Testis (tissue), 2 donors: ENCODE measurements at regions not wholly inside any gene's neighbourhood (a gene's known extent, or its start where the extent isn't known, plus 50 kb on each side); places are given as distances from the start of the nearest gene placed in this dataset.

ENCODE experiments used
- DNase-seq: peaks from one replicate; pipeline ENCODE4 v3.0.0-alpha.2; 2019
- H3K27ac ChIP-seq, 2 donors: fragments of 200-600 bp; sonication (generic); one replicate each; pipeline ENCODE4 v1.5.1; 2019
- H3K27me3 ChIP-seq: fragments of 200-600 bp; sonication (generic); one replicate; pipeline ENCODE4 v1.5.1; 2019
- H3K36me3 ChIP-seq: fragments of 200-600 bp; sonication (generic); one replicate; pipeline ENCODE4 v1.5.1; 2017; ENCODE audit warnings: low read depth; ENCODE audit errors: missing control alignments
- H3K4me1 ChIP-seq: fragments of 200-600 bp; sonication (generic); one replicate; pipeline ENCODE4 v1.5.1; 2019
- H3K4me3 ChIP-seq, 2 donors: fragments of 200-600 bp; sonication (generic); one replicate each; pipeline ENCODE4 v1.5.1; 2017 to 2019
- H3K9me3 ChIP-seq: fragments of 200-600 bp; sonication (generic); one replicate; pipeline ENCODE4 v1.5.1; 2017
- POLR2A ChIP-seq: fragments of 450-650 bp; IDR thresholded peaks from one replicate; pipeline ENCODE4 v1.6.1; 2017; ENCODE audit warnings: antibody characterized with exemption, mild to moderate bottlenecking, moderate library complexity
- WGBS, 2 donors: methylation state at CpG; one replicate each; pipeline ENCODE4 v1.1.5; 2018; 5-methylcytosine and 5-hydroxymethylcytosine counted together
- intact Hi-C: fragments of 100-400 bp; cut with DNase I; formaldehyde crosslinking; loops from one replicate; pipeline ENCODE4 v1.15.1; 2023; ENCODE audit warnings: low total_unique reads
- TF ChIP-seq, protein P1 (sequence below), 3 experiments: fragments of 450-650 bp in 2 of 3; fragments of 200-600 bp in 1 of 3; sonication (generic) in 1 of 3; IDR thresholded peaks; one replicate each; pipeline ENCODE4 v1.5.1; 2016 to 2019; ENCODE audit warnings: antibody characterized with exemption in 3 of 3, mild to moderate bottlenecking in 2 of 3, moderate library complexity in 1 of 3

DNA sequence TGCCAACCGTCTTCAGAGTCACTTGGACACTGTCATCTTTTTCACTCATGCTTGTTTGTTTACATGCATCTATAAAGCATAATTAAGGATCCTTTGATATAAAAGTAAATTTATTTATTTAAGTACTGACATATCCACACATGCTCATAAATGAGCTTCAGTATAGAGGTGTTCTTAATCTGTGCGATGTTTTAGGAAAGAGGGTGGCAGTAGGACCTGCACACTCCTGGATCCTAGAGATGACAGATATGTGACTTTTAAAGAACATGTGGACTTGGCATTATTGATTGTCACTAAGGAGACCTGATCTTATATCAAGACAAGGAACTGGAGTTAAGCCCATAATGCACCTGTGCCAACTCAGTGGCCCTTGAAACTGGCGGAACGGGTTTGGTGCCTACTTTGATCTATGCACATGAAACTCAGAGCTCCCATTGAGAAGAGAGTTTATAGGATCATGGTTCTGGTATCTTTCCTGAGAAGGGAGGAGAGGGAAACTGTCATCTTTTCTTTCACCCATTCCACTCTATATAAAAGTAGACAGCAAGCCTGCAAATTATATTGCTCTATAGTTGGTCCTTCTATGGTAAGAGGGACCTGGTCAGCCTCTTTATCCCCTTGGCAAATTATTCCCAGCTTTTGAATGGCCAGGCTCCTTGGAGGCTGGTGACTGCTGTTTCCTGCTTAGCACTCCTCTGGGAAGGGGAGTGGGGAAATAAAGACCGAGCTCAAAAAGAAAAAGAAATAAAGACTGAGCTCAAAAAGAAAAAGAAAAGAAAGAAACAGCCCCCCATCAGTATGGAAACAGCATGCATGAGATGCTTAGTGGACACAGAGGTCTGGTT is 57.8 kb upstream of the LIFR start:
- 87 to 89% methylated on average over 5 of the region's 5 CpGs for WGBS, 2 donors
- TF ChIP-seq, protein P1, sequence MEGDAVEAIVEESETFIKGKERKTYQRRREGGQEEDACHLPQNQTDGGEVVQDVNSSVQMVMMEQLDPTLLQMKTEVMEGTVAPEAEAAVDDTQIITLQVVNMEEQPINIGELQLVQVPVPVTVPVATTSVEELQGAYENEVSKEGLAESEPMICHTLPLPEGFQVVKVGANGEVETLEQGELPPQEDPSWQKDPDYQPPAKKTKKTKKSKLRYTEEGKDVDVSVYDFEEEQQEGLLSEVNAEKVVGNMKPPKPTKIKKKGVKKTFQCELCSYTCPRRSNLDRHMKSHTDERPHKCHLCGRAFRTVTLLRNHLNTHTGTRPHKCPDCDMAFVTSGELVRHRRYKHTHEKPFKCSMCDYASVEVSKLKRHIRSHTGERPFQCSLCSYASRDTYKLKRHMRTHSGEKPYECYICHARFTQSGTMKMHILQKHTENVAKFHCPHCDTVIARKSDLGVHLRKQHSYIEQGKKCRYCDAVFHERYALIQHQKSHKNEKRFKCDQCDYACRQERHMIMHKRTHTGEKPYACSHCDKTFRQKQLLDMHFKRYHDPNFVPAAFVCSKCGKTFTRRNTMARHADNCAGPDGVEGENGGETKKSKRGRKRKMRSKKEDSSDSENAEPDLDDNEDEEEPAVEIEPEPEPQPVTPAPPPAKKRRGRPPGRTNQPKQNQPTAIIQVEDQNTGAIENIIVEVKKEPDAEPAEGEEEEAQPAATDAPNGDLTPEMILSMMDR (IDR thresholded peaks at IDR 0.05): no peak
- no peak for TF ChIP-seq POLR2A

DNA sequence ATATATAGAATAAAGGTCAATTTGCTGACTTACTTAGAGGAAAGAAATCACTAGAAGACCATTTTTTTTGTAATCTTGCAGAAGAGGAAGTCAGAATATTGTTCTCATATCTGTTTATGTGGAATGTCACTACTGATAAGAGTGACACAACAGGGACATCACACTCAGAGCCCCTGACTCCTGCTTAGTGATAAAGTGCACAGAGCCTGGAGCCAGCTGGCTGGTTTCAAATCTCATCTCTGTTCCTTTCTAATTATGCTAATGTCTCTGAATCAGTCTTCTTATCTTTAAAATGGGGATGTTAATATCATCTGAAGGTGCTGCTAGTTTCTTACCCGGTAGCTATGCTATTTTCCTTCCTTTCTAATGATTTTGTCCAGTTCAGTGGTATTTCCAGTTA is 58.6 kb upstream of the LIFR start:
- H3K9me3 ChIP-seq: no peaks in the 10 kb centered on the region
- H3K4me3 ChIP-seq: no peak overlapping the region
- intact Hi-C loops: no loop called here
- peaks cover 3% of the 10 kb centered on the region for H3K4me1 ChIP-seq
- no peaks in the 10 kb centered on the region for H3K36me3 ChIP-seq
- H3K27ac ChIP-seq: no peak overlapping the region
- H3K27me3 ChIP-seq: no peaks in the 10 kb centered on the region
- 77 to 89% methylated on average over 1 of the region's 1 CpG for WGBS, 2 donors
- TF ChIP-seq, protein P1 (IDR thresholded peaks at IDR 0.05): no peak
- TF ChIP-seq POLR2A: no peak
- no peak for DNase-seq

More for the DNA sequence above, 57.8 kb upstream of the LIFR start:
- Histone ChIP-seq H3K36me3 (no peaks in the 10 kb centered on the region), H3K4me1 (peaks cover 5% of the 10 kb centered on the region), H3K27me3 (no peaks in the 10 kb centered on the region), H3K4me3 (no peak overlapping the region), H3K9me3 (no peaks in the 10 kb centered on the region), H3K27ac (no peak overlapping the region)
- no peak for DNase-seq
- intact Hi-C loops: no loop called here

DNA sequence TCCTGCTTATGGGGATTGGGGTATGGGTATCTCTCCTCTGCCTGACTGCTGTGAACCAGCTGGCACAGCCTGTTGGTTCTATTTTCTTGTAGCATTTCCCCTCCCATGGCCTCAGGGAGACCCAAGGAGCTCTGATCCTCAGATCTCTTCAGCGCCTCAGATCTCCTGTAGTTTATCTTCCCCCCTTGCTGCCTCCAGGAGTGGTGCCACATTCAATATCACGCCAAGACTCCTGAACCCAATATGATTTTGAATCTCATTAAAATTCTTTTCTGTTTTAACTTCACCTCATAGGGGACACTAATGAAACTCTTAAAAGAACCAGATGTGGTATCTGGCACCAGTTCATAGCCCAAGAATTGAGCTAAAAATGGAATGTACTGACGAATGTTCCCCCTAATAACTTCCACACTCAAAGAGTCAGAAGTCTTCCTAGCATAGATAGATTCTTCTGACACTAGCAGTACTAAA is 59.6 kb upstream of the LIFR start:
- Histone ChIP-seq H3K9me3 (no peaks in the 10 kb centered on the region), H3K27ac (no peak overlapping the region), H3K4me1 (peaks cover 3% of the 10 kb centered on the region), H3K36me3 (no peaks in the 10 kb centered on the region), H3K27me3 (no peaks in the 10 kb centered on the region), H3K4me3 (no peak overlapping the region)
- intact Hi-C loops: no loop called here
- TF ChIP-seq POLR2A: no peak
- TF ChIP-seq, protein P1 (IDR thresholded peaks at IDR 0.05): no peak
- WGBS, 2 donors: 52% methylated on average over 3 of the region's 3 CpGs
- DNase-seq: peak; percentile 29

DNA sequence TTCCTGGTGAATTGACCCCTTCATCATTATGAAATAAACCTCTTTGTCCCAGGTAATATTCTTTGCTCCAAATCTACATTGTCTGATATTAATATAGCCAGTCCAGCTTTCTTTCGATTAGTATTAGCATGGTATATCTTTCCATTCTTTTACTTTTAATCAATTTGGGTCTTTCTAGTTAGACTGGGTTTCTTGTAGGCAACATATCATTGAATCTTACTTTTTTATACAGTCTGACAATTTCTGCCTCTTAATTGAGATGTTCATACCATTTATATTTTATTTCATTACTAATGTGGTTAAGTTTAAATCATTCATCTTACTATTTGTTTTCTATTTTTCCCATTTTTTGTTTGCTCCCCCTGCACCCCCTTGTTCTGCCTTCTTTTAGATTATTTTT is 61.7 kb upstream of the LIFR start:
- WGBS, 2 donors: 97 to 100% methylated on average over 1 of the region's 1 CpG
- H3K36me3 ChIP-seq: no peaks in the 10 kb centered on the region
- H3K9me3 ChIP-seq: no peaks in the 10 kb centered on the region
- H3K27me3 ChIP-seq: no peaks in the 10 kb centered on the region
- no peak for TF ChIP-seq POLR2A
- TF ChIP-seq, protein P1 (IDR thresholded peaks at IDR 0.05): no peak
- H3K27ac ChIP-seq: no peak overlapping the region
- peaks cover 3% of the 10 kb centered on the region for H3K4me1 ChIP-seq
- intact Hi-C loops: no loop called here
- H3K4me3 ChIP-seq: no peak overlapping the region
- DNase-seq: no peak

DNA sequence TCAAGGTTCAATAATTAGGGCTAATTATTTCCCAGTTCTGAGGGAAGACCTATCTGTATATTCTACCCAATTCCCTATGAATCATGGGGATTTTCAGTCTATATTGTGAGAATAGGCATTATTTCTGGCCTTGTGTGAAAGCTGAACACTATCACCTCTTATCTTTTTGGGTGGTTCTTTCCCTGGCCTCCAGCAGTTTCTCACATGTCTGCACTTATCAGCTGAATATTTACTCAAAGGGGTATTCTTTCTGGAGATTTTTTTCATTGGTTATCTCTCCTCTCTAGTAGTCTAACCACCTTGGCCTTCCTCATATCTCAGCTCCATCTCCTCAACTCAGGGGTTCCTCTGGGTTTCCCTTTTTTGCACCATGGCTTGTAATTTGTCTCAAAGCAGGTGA is 64.9 kb upstream of the LIFR start:
- Histone ChIP-seq H3K9me3 (no peaks in the 10 kb centered on the region), H3K27ac (no peak overlapping the region), H3K4me3 (no peak overlapping the region), H3K4me1 (peaks cover 1% of the 10 kb centered on the region), H3K36me3 (no peaks in the 10 kb centered on the region), H3K27me3 (no peaks in the 10 kb centered on the region)
- no peak for DNase-seq
- TF ChIP-seq, protein P1 (IDR thresholded peaks at IDR 0.05): no peak
- no peak for TF ChIP-seq POLR2A
- intact Hi-C loops: no loop called here
